ENCODE measurements at regions not wholly inside any gene's neighbourhood (a gene's known extent, or its start where the extent isn't known, plus 50 kb on each side); places are given as distances from the start of the nearest gene placed in this dataset.

DNA sequence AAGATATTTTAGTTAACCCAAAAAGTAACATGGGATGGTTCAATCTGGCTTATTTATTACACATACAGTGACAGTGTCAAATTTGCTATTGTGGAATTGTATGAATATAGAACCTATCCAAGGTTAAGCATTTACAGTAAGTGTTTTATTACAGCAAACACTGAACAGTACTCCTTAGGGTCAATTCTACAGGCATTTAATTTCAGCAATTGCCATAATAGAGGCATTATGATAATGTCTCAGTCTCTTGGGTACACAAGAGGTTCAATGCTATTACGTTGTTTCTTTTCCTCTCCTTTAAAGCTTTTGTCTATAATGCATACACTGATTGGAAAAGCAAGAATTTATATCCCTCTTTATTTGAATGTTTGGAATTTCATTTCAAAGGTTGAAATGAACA, 275.7 kb upstream of the NAALADL2 start:
- TF ChIP-seq CTCF (IDR thresholded peaks at IDR 0.05) (no peak), POLR2A (IDR thresholded peaks at IDR 0.05) (no peak)

All from vagina (tissue), 2 donors.